Breast epithelium (tissue), 3 donors: ENCODE measurements at regions not wholly inside any gene's neighbourhood (a gene's known extent, or its start where the extent isn't known, plus 50 kb on each side); places are given as distances from the start of the nearest gene placed in this dataset.

Source experiments
- CTCF ChIP-seq, 3 donors: fragments of 450-650 bp; IDR thresholded peaks; one replicate each; pipeline ENCODE4 v1.5.1; 2016 to 2017; ENCODE audit warnings: antibody characterized with exemption in 3 of 3, mild to moderate bottlenecking in 3 of 3, moderate library complexity in 3 of 3
- POLR2A ChIP-seq: fragments of 450-650 bp; IDR thresholded peaks from one replicate; pipeline ENCODE4 v1.6.1; 2016; ENCODE audit warnings: antibody characterized with exemption, mild to moderate bottlenecking, moderate library complexity
- POLR2AphosphoS5 ChIP-seq, 3 donors: sonication (generic); formaldehyde crosslinking; IDR thresholded peaks; one replicate each; pipeline ENCODE4 v1.6.1; 2017; ENCODE audit warnings: antibody characterized with exemption in 3 of 3

- no peak for TF ChIP-seq CTCF (IDR thresholded peaks at IDR 0.05)
- no peak for TF ChIP-seq POLR2AphosphoS5 (IDR thresholded peaks at IDR 0.05)
- TF ChIP-seq POLR2A: no peak
Measured at GRCh38 chr10:22779331-22780019, 65.1 kb upstream of the PIP4K2A start.
